GM19438 (cell line): ENCODE measurements at regions not wholly inside any gene's neighbourhood (a gene's known extent, or its start where the extent isn't known, plus 50 kb on each side); places are given as distances from the start of the nearest gene placed in this dataset.

ENCODE experiments used
- ATAC-seq: cut with Tn5 transposase; IDR thresholded peaks from one replicate; pipeline ENCODE4 v1.9.1; 2021; ENCODE audit warnings: low read depth; ENCODE audit not compliant: unreplicated experiment

GRCh38 chr4:123088501-123088900, 166.1 kb upstream of the NUDT6 start:
- ATAC-seq = no peak

- ATAC-seq = no peak
These were observed 168.5 kb upstream of the NUDT6 start for GRCh38 chr4:123090886-123091285.

GRCh38 chr4:123092586-123092985, 170.2 kb upstream of the NUDT6 start:
- ATAC-seq = no peak

- no peak for ATAC-seq
These were observed 170.8 kb upstream of the NUDT6 start for GRCh38 chr4:123093236-123093635.

- ATAC-seq = no peak
These were observed 173.6 kb upstream of the NUDT6 start for GRCh38 chr4:123096038-123096437.

GRCh38 chr4:123102897-123103471, 180.6 kb upstream of the NUDT6 start:
- ATAC-seq = peak; percentile 72

GRCh38 chr4:123104310-123105025, 182.1 kb upstream of the NUDT6 start:
- ATAC-seq = no peak

- ATAC-seq = no peak
These were observed 182.6 kb upstream of the NUDT6 start for GRCh38 chr4:123105026-123105420.

GRCh38 chr4:123106747-123107146, 184.3 kb upstream of the NUDT6 start:
- no peak for ATAC-seq

GRCh38 chr4:123107444-123108252, 185.3 kb upstream of the NUDT6 start:
- ATAC-seq = no peak

GRCh38 chr4:123109139-123109538, 186.7 kb upstream of the NUDT6 start:
- ATAC-seq = no peak

GRCh38 chr4:123110147-123110546, 187.8 kb upstream of the NUDT6 start:
- ATAC-seq = no peak

GRCh38 chr4:123110685-123111084, 188.3 kb upstream of the NUDT6 start:
- no peak for ATAC-seq

- ATAC-seq = no peak
These were observed 190.8 kb upstream of the NUDT6 start for GRCh38 chr4:123113155-123113554.

- no peak for ATAC-seq
These were observed 191.9 kb upstream of the NUDT6 start for GRCh38 chr4:123114084-123114914.

GRCh38 chr4:123114915-123115756, 192.7 kb upstream of the NUDT6 start:
- no peak for ATAC-seq

- ATAC-seq = no peak
These were observed 194.0 kb upstream of the NUDT6 start for GRCh38 chr4:123116412-123116811.

- ATAC-seq = no peak
These were observed 198.1 kb upstream of the NUDT6 start for GRCh38 chr4:123120473-123120872.

GRCh38 chr4:123121241-123121907, 199.0 kb upstream of the NUDT6 start:
- ATAC-seq = no peak
